ENCODE measurements at regions not wholly inside any gene's neighbourhood (a gene's known extent, or its start where the extent isn't known, plus 50 kb on each side); places are given as distances from the start of the nearest gene placed in this dataset.
"Not testable (repeated sequence)": the region's sequence is repeated elsewhere in the genome, so short reads cannot be mapped to it uniquely, and the experiment has no call there.

DNA sequence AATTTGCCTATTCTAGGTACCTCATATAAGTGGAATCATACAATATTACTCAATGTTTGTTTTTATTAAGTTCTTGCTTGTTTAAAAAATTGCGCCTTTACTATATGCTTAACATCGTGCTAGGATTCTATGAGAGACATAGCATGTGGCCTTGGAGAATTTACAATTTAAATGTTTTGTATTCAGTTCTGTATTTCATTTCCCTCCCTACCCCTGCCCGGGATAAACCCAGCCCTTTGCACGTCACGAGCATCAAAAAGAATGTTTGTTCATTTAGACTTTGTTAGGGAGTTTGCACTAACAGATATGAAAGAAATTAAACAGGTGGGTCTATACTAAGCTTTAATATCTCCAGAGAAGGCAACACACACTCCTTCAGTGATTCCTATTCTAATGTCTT lies 75.7 kb downstream of the C18orf54 start:
- DNase-seq (no peak), ATAC-seq (no peak)
- intact Hi-C loops (cut with DNase I, micrococcal nuclease): no loop called here

DNA sequence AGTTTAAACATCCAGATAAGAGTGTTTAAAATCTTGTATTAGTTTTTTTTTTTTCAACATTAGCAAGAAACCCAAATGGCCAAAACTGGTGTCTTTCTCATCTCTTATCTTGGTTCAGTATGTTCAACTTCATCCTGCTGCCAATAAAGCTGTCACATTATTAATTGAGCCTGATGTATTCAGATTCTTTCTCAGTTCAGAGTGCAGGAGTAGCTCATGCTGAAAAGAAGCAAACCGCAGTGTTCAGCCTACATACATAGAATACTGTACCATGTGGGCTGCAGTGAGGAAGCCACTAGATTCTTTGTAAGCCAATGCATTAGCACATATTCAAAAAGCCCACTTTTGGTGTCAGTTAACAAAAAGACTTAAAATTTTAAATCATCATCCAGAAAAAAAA lies 76.2 kb downstream of the C18orf54 start:
- no peak for DNase-seq
- intact Hi-C loops (cut with DNase I, micrococcal nuclease): no loop called here
- ATAC-seq: no peak

DNA sequence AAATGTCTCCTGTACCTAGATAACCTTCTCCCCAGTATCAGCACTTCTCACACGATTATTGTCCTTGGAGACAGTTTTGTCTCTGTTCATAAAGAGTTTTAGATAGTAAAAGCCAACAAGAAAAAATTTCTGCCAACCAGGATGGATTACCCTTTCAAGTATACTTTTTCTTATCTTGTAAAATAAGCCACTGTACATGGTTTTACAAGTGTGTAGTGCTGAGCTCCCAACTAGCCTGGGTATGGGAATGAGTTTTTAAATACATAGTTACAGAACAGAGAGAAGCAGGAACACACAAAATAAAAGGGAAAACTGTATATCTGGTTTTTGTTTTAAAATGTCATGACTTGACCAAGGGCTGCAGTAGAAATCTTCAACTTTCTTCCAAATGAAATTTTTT lies 76.7 kb downstream of the C18orf54 start:
- DNase-seq (no peak), ATAC-seq (peak; percentile 62)
- intact Hi-C loops (cut with DNase I, micrococcal nuclease): no loop called here

DNA sequence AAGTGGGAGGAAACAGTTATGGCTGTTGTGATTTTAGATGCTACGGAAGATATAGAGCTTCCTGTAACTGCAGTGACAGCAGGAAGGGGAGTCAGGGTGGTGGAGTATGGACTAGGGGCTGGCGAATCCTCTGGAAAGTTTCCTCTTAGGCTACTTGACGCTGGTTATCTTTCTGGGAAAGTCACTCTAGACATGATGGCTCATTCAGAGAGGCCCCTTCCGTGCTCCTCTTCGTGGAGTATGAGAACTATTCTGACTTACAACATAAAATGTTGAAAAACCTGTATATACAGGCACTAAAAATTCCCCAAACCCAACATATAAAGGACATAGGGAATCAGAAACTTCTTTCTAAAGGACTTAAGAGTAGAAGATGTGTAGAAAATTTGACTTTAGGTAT lies 78.8 kb downstream of the C18orf54 start:
- intact Hi-C loops (cut with DNase I, micrococcal nuclease): no loop called here
- no peak for ATAC-seq
- DNase-seq: no peak

DNA sequence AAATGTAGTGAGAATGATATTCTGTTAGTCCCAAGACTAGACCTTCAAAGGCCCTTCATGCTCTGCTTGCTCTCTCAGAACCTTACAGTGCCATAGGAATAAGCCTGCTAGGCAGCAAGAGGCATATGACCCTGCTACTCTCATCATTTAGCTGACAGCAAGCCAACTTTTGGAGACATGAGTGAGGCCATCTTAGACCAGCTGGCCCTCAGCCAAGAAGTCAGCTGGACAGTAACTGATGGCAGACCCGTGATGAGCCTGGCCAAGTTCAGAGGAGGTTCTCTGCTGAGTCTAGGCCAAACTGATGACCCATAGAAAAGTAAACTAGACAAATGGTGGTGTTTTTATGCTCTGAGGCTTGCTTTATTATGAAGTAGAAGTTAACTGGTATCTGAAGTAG lies 82.6 kb downstream of the C18orf54 start:
- DNase-seq: no peak
- intact Hi-C loops (cut with DNase I, micrococcal nuclease): no loop called here
- no peak for ATAC-seq

DNA sequence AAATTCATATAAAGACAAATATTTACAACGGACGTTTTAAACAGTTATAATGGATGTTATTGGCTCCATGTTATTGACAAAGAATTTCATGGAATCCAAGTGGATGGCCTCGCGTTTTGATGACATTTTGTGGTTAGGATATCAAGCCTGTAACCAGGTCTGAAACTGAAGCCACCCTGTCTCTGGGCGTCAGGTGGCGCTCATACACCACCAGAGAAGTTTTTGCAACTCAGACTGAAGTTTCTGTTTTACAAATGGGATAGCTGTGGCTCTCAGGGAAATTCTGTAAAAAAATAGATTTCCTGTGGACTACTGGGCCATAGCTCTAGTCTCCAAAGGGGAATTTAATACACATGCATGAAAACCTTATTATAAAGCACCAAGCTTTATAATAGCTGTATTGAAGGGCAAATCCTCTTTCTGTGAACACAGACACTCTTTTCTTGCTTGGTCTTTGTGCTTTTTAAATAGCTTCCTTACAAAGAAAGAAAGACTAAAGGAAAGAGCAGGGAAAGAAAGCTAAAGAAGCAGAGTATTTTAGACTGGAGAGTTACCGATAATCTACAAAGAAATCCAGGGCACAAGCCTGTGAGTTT lies 86.7 kb downstream of the C18orf54 start:
- ATAC-seq: peak; percentile 94
- intact Hi-C loops (cut with DNase I, micrococcal nuclease): no loop called here
- DNase-seq: peak; percentile 56 to 69

DNA sequence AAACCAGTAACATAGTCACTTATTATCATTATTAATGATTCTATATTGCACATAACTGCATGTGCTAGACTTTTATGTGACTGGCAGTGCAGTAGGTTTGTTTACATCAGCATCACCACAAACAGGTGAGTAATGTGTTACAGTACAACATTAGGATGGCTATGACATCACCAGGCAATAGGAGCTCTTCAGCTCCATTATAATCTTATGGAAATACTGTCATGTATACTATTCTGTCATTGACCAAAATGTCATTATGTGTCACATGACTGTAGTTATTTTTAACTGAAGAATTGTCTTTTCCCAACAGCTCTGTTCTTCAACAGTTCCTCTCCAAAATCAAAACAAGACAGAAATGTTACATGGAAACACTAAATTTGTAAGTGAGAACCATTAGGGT lies 96.3 kb downstream of the C18orf54 start:
- DNase-seq (no peak), ATAC-seq (no peak)
- intact Hi-C loops (cut with DNase I, micrococcal nuclease): no loop called here

DNA sequence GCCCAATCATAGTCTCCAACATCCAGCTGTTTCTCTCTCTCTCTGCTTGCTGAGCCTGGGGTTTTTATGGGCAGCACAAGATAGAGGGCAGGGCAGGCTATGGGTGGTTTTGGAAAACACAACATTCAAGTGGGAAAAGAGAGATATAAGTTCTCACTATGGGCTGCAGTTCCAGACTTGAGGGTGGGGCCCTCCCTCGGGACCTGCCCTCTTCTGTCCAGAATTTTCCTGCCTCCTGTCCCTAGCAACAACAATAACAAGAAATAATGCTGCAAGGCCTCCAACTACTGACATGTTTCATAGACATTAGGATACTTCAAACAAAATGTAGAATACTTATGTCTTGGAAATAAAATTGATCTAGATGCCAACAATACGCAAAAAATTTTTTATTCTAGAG lies 107.8 kb downstream of the C18orf54 start:
- DNase-seq (no peak), ATAC-seq (no peak)
- intact Hi-C loops (cut with DNase I, micrococcal nuclease): no loop called here

DNA sequence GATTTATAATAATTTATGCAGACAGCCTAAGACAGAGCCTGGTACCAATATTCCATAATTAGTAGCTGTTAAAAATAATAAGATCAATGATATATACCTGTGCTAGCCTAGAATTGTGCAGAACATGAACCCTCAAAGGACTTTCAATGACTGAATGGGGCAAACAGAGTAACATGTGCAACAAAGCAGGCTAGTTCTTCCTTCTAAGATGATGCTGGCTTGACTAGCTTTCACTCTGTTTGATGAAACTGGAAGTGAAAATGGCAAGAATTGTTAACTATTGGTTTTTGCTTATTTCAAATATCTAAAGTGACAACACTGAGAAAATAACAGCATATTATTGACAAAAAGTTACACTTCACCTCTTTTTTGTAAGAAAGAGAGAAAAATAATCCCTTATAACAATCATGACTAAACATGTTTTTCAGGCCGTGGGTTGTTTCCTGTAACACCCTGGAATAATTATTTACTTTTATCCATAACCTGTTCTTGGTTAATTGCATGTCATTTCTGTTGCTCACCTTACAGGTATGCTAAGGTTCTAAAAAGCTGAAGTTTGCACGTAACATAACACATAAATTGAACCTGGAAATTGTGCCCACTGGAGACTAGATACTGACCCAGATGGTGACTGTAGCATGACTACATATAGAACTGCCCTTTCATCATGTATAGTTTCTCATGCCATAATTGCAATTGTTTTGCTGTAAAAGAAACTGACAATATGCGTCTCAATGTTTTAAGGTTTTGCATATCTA lies 108.7 kb downstream of the C18orf54 start:
- ATAC-seq (no peak), DNase-seq (no peak)
- intact Hi-C loops (cut with DNase I, micrococcal nuclease): no loop called here

DNA sequence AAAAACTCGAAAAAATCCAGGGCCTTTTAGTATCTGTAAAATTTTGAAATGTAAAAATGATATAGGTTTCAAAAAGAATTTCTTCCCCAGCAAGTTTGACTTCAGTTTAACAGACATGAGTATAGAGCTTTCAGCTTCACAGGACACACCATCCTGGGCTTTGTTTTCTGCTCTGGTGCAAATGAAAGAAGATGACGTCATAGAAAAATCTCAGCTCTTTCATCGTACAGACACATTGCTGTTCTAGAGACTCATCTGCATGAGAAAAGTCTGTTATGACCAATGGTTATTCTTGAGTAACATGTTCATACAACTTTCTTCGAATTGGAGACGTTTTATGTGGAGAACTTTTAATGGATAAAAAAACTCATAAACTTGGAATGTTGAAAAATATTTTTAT lies 111.7 kb upstream of the DYNAP start:
- ATAC-seq: no peak
- DNase-seq: no peak
- intact Hi-C loops (cut with DNase I, micrococcal nuclease): no loop called here

DNA sequence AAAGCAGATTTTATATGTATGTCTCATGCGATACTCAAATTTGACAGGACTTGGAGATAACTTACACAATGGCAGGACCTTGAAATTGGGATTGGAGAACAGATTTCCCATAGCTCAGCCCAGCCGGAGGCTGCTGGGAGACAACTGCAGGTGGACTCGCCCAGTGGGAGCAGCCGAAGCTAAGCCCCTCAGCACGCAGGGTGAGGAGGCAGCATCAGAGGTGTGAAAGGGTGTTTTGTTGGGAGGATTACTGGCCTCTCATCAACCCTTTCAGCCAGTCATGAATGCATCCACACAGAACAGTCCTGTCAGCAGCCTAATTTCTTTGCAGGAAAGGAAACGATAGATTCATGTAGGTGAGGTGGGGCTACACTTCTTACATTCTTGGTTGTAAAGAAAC lies 110.4 kb upstream of the DYNAP start:
- no peak for DNase-seq
- intact Hi-C loops (cut with DNase I, micrococcal nuclease): no loop called here
- no peak for ATAC-seq

DNA sequence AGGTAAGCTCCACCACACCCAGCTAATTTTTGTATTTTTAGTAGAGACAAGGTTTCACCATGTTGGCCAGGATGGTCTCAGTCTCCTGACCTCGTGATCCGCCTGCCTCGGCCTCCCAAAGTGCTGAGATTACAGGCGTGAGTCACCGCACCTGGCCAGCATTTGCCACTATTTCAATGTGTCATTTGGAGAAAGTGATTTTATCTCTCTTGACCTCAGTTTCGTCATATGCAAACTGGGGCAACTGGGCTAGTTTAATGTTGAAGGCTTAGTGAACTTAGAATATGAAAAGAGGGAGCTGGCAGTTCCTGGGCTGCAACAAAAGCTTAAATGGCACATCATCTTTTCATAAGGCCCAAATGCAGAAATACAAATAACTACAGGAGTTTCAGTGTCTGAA lies 88.6 kb upstream of the DYNAP start:
- DNase-seq; ATAC-seq; intact Hi-C loops (cut with DNase I, micrococcal nuclease): not testable (repeated sequence)

DNA sequence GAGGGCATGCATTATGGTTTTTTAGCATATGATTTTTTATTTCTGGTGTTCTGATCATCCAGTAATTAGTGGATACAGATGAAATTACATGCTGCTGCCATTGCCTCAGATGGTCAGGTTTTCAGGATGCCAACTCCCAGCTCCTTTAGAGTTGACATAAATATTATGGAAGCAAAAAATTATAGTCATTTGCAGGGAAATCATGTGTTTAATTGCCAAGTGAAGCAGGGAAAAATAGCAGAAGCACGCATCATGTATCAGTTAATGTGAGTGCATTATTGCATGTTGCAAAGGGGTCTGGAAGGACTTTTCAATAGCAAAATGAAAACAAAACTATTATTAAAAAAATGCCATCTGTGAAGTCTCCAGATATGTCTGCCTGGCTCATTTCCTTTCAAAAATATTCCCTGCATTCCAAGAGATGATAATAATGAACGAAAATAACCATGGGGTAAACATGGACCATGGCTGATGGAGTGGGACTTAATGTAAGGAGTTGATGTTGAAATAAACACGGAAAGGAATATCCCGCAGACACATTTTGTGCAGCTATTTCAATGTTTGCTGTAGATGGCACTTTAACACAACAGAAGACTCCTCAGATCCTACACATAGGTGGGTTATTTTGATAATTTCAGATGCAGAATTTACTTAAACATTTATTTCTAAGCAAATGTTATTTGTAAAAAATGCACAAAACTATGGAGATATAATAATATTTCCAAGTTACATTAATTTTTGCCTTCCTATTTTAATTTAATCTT lies 87.7 kb upstream of the DYNAP start:
- intact Hi-C loops (cut with DNase I, micrococcal nuclease): no loop called here
- ATAC-seq (no peak), DNase-seq (no peak)

DNA sequence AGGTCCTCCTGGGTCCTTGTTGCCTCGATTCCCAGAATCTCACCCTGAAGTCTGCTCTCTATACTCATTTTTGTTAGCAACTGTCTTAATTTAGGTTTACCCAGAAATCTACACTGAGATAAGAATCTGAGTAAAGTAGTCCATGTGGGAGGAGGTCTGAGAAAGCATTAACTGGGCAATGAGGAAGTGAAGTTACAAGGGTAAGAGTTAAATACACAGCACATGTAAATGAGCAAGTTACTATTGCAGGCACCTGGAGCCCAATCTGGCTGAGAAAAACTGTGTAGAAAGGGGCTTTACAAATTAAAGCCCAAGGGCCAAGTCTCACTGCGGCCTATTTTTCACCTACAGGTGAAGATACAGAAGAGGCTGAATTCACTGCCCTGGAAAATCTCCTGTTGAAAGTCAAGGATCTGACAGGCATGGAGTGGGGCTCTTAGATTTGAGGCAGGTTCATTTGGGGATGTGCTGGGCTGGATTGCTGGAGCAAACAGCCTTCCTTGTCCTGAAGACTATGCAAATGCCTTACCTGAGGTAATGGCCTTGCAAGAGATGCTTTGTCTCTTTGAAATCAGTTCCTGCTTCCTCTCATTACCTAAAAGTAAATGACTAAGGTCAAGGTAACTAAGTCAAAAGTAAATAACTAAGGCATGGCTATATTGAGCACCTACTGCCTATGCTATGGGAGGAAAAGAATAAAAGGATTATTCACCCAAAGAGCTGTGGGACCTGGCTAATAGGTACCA lies 84.4 kb upstream of the DYNAP start:
- intact Hi-C loops (cut with DNase I, micrococcal nuclease): no loop called here
- DNase-seq (peak; percentile 22 to 27), ATAC-seq (peak; percentile 98)

DNA sequence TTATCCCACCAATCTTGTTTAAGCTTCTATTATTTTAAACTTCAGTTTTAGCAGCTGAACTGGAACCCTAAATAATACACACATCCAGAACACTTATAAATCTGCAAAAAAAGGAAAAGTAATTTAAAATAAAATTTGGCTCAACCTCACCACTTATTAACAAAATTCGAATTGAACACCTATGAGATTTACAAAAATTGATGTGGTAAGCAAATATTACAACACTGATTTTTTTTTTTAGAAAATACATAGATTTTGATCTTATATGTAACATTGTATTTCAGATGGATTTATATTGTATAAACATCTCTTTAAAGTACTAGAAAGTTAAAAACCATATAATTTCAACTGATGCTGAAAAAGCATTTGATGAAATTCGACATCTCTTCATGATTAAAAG lies 81.3 kb upstream of the DYNAP start:
- intact Hi-C loops (cut with DNase I, micrococcal nuclease): no loop called here

DNA sequence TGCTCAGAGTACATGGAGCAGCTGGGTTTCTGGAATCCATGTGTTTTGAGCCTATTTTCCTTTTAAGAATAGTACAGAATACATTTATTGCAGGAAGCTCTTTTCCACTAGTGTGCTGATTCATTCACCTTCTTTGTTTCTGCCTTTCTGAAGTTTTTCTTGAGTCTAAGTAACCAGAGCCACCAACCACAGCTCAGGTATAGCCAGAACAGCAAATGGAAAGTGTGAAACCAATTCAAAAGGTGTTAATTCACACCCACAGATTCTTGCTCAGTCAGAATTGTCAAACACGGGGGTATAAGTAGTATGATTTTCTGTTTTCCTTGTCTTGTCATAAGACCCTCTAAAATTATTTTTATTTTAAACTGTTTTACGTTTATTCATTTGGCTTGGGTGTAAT lies 75.9 kb upstream of the DYNAP start:
- ATAC-seq (no peak), DNase-seq (no peak)
- intact Hi-C loops (cut with DNase I, micrococcal nuclease): no loop called here

More for the DNA sequence above, 81.3 kb upstream of the DYNAP start:
- DNase-seq: no peak
- ATAC-seq: no peak

DNA sequence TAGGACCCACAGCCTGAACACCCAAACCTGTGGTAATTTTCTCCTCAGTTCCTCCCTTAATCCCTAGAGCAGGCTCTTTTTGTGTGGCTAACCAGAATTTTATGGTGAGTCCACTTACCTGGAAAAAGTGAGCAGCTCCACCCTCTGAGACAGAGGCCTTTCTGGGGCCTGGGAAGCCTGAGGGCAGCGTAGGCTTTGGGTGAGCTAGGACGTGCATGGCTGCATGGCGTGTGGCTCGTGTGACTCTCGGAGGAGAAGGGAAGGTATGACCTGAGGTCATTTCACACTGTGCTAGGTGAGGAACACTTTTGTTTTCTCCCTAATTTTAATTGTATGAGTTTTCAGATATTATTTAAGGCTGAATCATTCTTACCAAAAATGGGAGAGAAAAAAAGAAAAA lies 73.5 kb upstream of the DYNAP start:
- DNase-seq (no peak), ATAC-seq (no peak)
- intact Hi-C loops (cut with DNase I, micrococcal nuclease): no loop called here

DNA sequence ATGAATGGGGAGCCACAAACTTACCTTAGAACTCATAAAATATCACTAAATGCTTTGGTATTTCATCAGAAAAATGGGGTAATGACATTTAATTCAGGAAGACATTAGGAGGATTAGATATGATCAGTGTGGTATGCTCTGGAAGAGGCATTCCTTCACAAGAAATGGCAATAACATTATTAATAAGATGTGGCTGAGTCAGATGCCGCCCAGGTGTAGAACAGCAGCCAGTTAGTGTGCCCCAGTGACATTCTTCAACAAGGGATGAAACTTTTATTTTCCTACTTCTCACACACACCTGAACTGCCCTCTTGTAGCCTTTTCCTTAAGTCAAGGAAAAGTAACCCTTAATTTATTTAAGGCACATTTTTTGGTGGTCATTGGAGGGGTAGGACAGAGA lies 69.2 kb upstream of the DYNAP start:
- ATAC-seq (no peak), DNase-seq (no peak)
- intact Hi-C loops (cut with DNase I, micrococcal nuclease): no loop called here

DNA sequence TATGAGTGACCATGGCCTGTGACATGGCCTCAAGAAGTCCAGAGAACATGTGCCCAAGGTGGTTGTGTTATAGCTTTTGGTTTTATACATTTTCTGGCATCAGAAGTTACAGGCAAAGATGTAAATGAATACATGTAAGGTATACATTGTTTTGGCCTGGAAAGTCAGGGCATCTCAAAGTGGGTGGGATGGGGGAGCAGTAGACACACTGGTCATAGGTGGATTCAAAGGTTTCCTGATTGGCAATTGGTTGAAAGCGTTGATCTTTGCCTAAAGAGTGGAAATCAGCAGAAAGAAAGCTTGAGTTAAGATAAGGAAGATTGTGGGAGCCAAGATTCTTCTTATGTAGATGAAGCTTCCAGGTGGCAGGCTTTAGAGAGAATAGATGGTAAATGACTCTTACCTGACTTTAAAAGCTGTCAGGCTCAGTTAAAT lies 62.1 kb upstream of the DYNAP start:
- ATAC-seq: no peak
- DNase-seq: no peak
- intact Hi-C loops (cut with DNase I, micrococcal nuclease): no loop called here

DNA sequence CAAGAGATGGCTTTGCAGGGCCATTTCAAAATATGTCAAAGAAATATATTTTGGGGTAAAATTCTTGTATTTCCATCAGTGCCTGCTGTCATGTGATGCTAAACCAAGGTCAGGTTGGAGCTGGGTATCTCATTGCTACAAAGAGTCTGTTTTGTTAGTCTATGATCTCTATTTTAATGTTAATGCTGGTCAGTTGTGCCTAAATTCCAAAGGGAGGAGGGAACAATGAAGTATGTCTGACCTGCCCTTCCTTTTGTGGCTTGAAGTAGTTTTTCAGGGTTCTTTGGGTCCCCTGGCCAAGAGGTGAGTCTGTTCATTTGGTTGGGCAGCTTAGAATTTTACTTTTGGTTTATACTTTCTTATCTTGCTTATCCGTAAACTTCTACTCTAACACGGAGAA lies 61.6 kb upstream of the DYNAP start:
- ATAC-seq (no peak), DNase-seq (no peak)
- intact Hi-C loops (cut with DNase I, micrococcal nuclease): no loop called here
